GM18951 (cell line): ENCODE measurements at regions not wholly inside any gene's neighbourhood (a gene's known extent, or its start where the extent isn't known, plus 50 kb on each side); places are given as distances from the start of the nearest gene placed in this dataset.
"Not testable (repeated sequence)": the region's sequence is repeated elsewhere in the genome, so short reads cannot be mapped to it uniquely, and the experiment has no call there.

Source experiments
- POLR2A ChIP-seq: IDR thresholded peaks from 4 replicates; pipeline ENCODE4 v1.6.1; 2011; ENCODE audit warnings: mild to moderate bottlenecking; ENCODE audit not compliant: insufficient read length, insufficient read depth; ENCODE audit errors: extremely low read depth
- in situ Hi-C: fragments of 300-500 bp; cut with MboI; formaldehyde crosslinking; loops from one replicate; pipeline ENCODE4 v1.12.0; 2022; ENCODE audit warnings: low sequenced_read_pairs, mixed read lengths, inconsistent platforms; ENCODE audit not compliant: unreplicated experiment

DNA sequence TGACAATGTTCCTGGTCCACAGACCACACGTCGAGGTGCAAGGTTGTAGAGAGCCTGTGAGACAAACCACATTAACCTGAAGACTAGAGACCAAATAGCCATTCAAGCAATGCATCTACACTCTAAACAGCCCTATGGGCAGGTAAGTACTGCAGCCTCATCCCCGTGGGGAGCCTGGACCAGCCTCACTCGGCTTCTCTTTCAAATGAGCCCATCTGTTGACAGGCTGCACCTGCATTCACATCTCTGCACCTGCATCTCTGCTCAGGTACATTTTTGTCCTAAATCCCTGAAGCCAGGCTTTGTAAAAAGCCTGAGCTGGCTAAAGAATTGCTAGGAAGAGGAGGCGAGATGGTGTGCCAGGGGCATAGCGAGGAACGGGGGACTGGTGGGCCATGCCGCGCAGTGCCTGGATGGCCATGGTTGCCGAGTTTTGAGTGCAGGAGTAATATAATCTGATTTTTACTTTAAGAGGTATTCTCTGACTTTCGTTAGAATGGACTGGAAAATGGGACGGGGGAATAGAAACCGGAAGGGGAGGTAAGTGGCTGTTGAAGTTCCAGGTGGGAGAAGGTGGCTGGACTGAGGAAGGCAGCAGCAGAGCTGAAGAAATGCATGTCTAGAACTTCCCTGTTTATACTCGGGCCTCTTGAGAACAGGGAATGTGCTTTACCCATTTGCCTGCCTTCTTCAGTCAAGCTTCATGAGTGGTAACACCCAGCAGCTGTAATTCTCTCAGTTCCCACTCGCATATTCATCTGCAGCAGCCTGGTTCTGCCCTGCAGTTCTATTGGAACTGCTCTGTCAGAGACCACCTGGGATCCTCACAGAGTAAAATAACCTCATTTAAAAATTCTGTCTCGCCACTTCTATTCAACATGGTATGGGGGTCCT is 226.4 kb downstream of the OPA1 start:
- in situ Hi-C loops, result no loop called here
- TF ChIP-seq POLR2A, result no peak

DNA sequence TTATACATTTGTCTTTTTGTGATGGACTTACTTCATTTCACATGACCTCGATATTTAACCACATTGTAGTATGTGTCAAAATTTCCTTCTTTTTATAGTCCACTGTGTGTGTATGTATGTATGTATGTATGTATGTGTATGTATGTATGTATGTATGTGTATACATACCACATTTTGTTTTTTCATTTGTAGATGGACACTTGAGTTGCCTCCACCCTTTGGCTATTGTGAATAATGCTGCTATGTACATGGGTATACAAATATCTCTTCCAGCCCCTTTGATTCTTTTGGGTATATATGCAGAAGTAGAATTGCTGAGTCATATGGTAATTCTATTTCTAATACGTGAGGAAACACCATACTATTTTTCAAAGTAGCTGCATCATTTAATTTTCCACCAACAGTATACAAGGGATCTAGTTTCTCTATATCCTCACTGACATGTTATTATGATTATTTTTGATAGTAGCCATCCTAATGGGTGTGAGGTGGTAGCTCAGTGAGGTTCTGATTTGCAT is 228.2 kb downstream of the OPA1 start:
- TF ChIP-seq POLR2A, result no peak
- in situ Hi-C loops, result no loop called here

DNA sequence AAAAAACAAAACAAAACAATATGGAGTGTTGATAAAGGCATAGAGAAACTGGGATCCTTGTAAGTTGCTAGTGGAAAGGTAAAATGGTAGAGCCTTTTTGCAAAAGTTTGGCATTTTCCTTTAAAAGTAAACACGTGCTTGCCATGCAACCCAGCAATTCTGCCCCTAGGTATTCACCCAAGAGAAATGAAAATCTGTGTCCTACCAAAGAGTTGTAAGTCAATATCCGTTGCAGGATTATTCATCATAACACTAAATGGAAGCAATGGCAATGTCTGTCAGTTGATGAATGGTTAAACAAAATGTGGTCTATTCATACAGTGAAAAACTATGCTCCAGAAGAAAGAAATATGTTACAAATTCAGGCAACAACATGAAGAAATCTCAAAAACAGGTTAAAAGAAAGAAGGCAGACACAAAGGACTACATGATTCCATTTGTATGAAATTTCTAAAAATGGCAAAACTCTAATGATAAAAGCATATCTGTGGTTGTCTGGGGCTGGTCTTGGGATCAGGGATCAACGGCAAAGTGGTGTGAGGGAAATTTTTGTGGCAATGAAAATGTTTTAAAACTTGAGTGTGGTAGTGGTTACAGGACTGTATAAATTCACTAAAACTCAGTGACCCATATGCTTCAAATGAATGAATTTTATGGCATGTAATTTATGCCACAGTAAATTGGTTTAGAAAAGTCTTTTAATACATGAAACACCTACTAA is 229.6 kb downstream of the OPA1 start:
- no peak for TF ChIP-seq POLR2A
- in situ Hi-C loops, result no loop called here

DNA sequence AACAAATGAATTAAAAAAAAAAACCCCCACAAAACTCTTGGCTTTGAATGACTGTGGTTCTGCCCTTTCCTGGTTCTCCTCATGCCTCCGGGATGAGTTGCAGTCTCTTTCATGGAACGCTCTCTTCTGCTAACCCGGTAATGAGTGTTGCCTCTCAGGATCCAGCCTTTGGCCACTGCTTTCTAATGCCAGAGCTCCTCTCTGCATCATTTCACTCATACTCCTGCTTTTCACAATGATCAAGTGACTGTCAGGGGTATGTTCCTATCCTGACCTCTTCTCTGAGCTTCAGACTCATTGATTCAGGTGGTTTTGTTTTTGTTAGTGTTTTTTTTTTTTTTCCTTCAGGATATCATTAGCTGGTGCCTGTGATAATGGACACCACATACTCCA is 230.2 kb downstream of the OPA1 start:
- in situ Hi-C loops, result not testable (repeated sequence)

DNA sequence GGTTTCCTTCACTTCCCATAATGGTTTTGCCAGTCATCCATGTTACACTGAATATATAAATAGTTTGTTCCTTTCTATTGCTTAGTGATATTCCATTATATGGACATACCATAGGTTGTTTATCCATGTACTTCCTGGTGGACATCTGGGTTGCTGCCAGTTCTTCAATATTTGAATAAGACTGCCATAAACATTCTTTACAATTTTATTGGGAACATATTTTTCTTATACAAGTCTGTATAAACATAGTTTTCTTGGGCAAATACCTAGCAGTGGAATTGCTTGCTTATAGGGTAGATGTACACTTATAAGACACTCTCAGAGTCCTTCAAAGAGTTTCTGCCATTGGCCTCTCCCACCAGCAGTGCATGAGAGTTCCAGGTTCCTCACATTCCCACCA is 231.4 kb downstream of the OPA1 start:
- in situ Hi-C loops, result no loop called here
- no peak for TF ChIP-seq POLR2A

DNA sequence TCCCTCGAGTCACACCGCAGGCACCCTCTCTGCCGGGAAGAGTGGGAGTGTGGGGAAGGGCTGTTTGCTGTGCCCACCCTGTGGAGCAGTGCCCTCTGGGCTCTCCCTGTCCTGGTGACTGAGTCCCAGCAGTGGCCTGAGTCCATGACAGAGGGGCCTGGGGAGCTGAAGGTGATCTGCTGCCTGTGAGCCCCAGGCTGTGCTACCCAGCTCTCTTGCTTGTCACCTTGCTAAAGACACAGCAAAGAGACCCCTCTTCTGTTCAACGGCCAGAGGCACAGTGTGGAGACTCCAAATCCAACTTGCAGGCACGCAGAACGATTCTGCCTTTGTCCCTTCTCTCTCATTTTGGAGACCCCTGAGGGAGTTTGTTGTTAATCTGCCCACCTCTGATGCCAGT is 232.6 kb downstream of the OPA1 start:
- TF ChIP-seq POLR2A, result no peak
- in situ Hi-C loops, result no loop called here

DNA sequence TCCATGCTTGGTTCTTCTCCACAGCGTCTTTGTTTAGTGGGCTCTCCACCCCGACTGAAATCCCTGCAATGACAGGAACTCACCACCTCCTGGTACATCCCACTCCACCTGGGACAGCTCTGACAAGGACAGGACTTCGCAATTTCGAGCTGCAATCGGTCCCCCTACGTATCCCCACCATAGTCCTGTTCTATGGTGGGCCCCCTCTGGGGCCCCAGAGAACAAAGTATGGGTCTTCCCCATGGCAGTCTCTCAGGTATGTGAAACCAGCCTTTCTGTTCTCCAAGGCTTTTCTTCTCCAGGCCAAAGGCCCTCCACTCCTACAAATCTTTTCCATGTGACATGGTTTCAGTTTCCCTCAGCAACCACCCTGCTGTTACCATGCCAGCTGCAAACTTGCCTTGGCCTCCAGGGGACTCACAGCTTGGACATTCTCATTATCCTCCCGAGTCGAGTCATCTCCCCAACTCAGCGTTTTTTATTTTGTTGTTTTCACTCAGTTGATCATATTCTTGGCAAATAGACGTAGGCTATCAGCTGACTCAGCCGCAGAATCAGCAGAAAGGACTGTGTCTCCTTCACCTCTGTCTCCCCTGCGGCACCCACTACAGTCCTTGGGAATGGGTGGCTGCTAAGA is 233.3 kb downstream of the OPA1 start:
- TF ChIP-seq POLR2A, result no peak
- in situ Hi-C loops, result no loop called here

DNA sequence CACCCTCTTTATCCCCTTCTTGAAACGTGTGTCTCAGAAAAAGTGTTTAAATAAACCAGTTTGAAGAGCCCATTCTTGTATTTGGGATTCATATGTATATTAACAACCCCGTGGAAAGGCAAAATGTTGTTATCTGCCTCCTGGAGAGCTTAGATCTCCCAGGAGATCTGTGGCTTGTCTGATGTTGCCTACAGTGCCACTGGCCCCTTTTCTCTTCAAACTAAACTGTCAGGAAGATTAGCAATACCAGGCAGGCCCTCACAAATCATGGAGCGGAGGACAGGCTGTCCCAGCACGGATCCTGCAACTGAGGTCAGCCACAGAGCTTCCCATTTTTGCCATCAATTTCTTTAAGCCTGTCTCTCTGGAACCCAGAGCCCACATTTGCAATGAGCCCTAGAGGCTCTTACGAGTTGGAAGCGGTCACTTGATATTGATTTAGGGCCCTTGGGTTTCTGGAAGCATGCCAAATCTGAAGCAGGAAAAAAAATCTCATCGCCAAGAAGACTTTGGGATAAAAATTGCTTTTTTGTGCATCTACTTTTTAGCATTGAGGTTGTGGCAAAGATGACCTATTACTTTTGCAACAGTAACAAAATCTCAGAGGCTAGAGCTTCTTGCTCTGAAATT is 234.1 kb downstream of the OPA1 start:
- in situ Hi-C loops, result no loop called here
- no peak for TF ChIP-seq POLR2A

DNA sequence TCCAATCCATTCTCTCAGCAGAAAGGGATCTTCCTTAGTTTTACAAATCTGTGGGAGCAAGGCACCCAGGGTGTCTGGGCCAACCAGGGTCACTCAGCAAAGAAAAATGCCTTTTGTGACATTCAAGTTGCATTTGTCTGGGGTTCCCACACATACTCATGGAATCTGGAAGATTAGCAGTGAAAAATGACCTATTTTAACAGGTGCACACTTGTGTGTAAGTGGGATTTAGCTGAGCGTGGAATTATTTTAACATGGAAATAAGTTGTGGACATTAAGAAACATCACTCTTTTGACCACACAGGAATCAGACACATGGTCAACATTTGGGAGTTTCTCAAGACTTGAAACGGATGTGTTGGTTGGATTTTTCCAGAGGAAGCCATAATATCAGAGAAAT is 234.9 kb downstream of the OPA1 start:
- no peak for TF ChIP-seq POLR2A
- in situ Hi-C loops, result no loop called here

DNA sequence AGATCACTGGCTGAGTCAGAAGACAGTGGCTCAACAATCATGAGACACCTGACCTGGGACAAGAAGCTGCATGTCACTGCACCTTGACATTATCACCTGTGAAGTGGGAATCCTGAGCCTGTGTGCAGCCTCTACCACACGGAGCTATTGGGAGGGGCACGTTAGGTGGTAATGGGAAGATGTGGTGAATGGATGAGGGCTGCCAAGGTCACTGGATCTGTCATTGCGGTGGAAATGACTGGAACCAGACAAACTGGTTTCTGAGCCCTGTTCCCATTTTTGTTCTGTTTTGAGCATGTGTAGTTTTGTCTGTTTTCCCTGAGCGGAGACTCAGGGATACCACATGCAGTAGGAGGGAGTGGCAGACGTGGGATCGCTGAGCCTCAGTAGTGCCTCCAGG is 235.5 kb downstream of the OPA1 start:
- no peak for TF ChIP-seq POLR2A
- in situ Hi-C loops, result no loop called here

DNA sequence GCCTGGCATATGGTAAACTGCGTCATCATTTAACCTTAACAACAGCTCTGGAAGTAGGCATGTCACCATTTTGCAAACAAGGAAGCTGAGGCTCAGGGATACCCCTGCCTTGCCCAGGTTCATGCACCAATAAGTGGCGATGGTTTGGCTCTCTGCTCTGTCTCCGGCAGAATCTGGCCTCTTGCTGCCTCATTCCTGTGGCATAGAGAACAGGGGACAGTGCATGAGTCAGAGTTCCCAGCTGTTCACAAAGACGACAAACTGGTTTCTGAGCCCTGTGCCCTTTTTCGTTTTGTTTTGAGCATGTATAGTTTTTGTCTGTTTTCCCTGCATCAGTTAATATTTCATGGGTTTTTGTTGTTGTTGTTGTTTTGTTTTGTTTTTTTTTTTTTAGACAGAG is 236.8 kb downstream of the OPA1 start:
- in situ Hi-C loops, result no loop called here
- no peak for TF ChIP-seq POLR2A

DNA sequence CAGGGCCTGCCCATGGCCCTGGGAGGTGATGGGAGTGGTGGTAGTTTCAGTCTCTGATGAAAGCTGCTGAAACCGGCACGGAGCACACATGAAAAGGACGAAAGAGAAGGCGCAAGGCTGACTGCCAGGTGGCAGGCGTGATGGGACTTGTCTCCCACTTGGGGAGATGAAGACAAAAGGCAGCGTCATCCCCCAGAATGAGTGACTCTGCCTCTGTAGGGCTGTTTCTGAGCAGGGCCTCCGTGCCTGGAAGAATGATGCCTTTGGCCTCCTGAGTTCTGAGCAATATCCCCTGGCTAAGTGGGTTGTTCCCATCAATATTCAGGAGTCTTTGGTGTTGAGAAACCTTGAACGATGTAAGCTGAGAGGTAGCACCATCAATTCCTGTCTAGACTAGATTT is 237.8 kb downstream of the OPA1 start:
- in situ Hi-C loops, result no loop called here
- no peak for TF ChIP-seq POLR2A
